Breast epithelium (tissue), 3 donors: ENCODE measurements at regions not wholly inside any gene's neighbourhood (a gene's known extent, or its start where the extent isn't known, plus 50 kb on each side); places are given as distances from the start of the nearest gene placed in this dataset.

Experiments used
- POLR2A ChIP-seq: fragments of 450-650 bp; IDR thresholded peaks from one replicate; pipeline ENCODE4 v1.6.1; 2016; ENCODE audit warnings: antibody characterized with exemption, mild to moderate bottlenecking, moderate library complexity
- TF ChIP-seq, protein P1 (sequence below), 3 donors: fragments of 450-650 bp; IDR thresholded peaks; one replicate each; pipeline ENCODE4 v1.5.1; 2016 to 2017; ENCODE audit warnings: antibody characterized with exemption in 3 of 3, mild to moderate bottlenecking in 3 of 3, moderate library complexity in 3 of 3

DNA sequence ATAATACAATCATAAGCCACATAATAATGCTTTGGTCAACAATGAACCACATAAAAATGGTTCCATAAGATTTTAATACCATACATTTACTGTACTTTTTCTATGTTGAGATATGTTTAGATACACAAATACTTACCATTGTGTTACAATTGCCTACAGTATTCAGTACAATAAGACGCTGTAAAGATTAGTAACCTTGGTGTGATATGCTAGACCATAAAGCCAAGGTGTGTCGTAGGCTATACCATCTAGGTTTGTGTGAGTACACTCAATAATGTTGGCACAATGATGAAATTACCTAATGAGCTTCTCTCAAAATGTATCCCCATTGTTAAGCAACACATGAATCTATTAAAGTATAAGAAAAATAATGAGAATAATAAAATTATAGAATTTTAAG lies 662.3 kb downstream of the SATB2 start:
- TF ChIP-seq POLR2A: no peak
- TF ChIP-seq, protein P1, sequence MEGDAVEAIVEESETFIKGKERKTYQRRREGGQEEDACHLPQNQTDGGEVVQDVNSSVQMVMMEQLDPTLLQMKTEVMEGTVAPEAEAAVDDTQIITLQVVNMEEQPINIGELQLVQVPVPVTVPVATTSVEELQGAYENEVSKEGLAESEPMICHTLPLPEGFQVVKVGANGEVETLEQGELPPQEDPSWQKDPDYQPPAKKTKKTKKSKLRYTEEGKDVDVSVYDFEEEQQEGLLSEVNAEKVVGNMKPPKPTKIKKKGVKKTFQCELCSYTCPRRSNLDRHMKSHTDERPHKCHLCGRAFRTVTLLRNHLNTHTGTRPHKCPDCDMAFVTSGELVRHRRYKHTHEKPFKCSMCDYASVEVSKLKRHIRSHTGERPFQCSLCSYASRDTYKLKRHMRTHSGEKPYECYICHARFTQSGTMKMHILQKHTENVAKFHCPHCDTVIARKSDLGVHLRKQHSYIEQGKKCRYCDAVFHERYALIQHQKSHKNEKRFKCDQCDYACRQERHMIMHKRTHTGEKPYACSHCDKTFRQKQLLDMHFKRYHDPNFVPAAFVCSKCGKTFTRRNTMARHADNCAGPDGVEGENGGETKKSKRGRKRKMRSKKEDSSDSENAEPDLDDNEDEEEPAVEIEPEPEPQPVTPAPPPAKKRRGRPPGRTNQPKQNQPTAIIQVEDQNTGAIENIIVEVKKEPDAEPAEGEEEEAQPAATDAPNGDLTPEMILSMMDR (IDR thresholded peaks at IDR 0.05): no peak
